Bronchial epithelial cell (primary cell): ENCODE measurements at regions not wholly inside any gene's neighbourhood (a gene's known extent, or its start where the extent isn't known, plus 50 kb on each side); places are given as distances from the start of the nearest gene placed in this dataset.

Experiments
- DNase-seq: peaks from one replicate; pipeline ENCODE4 v3.0.0-alpha.2; 2010; ENCODE audit warnings: low read depth
- FAIRE-seq: peaks from 2 replicates; lab custom pipeline; 2011; peaks lifted over from hg19 to GRCh38; lab: Jason Lieb, UNC
- H3K27me3 ChIP-seq: 2 replicates; pipeline ENCODE4 v1.5.1; 2011; ENCODE audit warnings: low read length; ENCODE audit not compliant: control insufficient read depth, insufficient read depth
- H3K36me3 ChIP-seq: 2 replicates; pipeline ENCODE4 v1.5.1; 2011; ENCODE audit warnings: low read length; ENCODE audit not compliant: control insufficient read depth, insufficient read depth
- H3K4me3 ChIP-seq: 2 replicates; pipeline ENCODE4 v1.5.1; 2011; ENCODE audit warnings: mild to moderate bottlenecking, low read depth, low read length, control low read depth
- TF ChIP-seq, protein P1 (sequence below): IDR thresholded peaks from 2 replicates; pipeline ENCODE4 v1.5.1; 2011; ENCODE audit warnings: mild to moderate bottlenecking, moderate library complexity, low read length, control low read depth, inconsistent platforms; ENCODE audit not compliant: insufficient read depth, severe bottlenecking

DNA sequence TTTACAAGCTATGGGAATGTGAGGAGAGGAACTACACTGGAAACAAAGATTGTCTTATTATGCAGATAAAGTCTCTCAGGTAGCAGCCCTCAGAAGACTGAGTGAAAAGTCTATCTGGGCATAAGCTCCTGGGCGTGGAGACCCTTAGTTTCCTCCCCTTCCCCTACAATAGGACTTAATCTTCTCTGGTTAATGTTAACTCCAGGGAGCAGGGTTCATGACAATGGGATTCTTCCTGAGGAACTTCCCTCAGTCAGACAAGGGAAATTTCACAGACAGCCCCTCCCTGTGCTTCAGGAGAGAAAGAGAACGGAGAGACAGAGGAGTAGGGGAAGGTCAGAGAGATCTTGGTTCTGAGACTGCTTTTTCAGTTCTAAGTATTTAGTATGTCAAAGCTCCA lies 1428.6 kb downstream of the LRRC4C start:
- TF ChIP-seq, protein P1, sequence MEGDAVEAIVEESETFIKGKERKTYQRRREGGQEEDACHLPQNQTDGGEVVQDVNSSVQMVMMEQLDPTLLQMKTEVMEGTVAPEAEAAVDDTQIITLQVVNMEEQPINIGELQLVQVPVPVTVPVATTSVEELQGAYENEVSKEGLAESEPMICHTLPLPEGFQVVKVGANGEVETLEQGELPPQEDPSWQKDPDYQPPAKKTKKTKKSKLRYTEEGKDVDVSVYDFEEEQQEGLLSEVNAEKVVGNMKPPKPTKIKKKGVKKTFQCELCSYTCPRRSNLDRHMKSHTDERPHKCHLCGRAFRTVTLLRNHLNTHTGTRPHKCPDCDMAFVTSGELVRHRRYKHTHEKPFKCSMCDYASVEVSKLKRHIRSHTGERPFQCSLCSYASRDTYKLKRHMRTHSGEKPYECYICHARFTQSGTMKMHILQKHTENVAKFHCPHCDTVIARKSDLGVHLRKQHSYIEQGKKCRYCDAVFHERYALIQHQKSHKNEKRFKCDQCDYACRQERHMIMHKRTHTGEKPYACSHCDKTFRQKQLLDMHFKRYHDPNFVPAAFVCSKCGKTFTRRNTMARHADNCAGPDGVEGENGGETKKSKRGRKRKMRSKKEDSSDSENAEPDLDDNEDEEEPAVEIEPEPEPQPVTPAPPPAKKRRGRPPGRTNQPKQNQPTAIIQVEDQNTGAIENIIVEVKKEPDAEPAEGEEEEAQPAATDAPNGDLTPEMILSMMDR, result no peak
- FAIRE-seq (no peak), DNase-seq (no peak)
- H3K36me3 ChIP-seq, result no peaks in the 10 kb centered on the region
- no peak overlapping the region for H3K4me3 ChIP-seq
- no peaks in the 10 kb centered on the region for H3K27me3 ChIP-seq

DNA sequence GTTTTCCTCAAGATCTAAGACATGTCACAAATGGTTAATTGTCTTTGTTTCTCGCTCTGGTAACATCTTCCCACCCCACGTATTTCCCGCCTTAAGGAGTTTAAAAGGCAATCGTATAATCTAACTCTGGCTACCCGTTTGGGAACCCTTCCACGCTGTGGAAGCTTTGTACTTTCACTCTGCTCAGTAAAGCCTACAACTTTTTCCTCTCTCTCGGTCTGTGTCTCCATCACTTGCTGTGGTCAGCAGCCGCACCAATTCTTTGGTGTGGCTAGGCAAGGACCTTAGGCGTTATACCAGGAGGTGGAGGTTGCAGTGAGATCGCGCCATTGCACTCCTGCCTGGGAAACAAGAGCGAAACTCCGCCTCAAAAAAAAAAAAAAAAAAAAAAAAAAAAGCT lies 1430.1 kb downstream of the LRRC4C start:
- no peak for DNase-seq
- no peak overlapping the region for H3K4me3 ChIP-seq
- no peak for FAIRE-seq

DNA sequence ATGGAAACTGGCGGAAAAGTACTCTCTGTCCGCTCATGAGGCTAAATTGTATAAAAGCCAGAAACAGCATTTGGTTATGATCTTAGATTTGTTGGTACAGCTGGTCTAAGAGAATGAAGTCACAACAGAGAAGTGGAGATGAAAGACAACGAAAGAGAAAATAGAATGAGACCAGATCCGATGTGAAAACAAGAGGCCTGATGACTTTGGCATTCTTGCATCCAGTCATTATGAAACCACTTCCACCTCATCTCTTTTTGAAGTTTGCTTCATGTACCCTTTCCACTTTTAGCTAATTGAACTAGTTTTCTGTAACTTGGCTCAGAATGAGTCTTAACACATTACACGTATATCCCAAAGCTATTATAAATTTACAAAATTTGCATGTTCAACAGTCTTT lies 1431.7 kb downstream of the LRRC4C start:
- DNase-seq (no peak), FAIRE-seq (no peak)
- no peaks in the 10 kb centered on the region for H3K36me3 ChIP-seq
- no peak overlapping the region for H3K4me3 ChIP-seq
- TF ChIP-seq, protein P1, result no peak
- no peaks in the 10 kb centered on the region for H3K27me3 ChIP-seq

More for the DNA sequence above, 1430.1 kb downstream of the LRRC4C start:
- Histone ChIP-seq H3K36me3 (no peaks in the 10 kb centered on the region), H3K27me3 (no peaks in the 10 kb centered on the region)
- TF ChIP-seq, protein P1, result no peak

DNA sequence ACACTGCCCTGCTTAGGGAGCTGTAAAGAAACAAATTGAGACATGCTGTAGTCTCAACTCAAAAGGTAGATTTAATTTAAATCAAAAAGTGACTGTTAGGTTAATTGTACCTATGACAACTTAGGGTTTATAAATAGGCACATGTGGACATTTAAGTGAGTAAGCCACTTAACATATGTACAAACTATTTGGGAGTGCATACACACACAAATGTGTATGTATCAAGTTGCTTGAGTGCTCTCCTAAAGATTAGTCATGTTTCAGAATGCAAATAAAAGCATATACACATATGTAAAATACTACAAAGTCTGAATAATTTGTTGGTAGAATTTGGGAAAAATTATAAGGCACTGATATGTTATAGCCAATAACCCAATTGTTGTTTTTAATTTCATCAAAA lies 1435.7 kb downstream of the LRRC4C start:
- FAIRE-seq (no peak), DNase-seq (no peak)
- H3K27me3 ChIP-seq, result no peaks in the 10 kb centered on the region
- TF ChIP-seq, protein P1, result no peak
- H3K36me3 ChIP-seq, result no peaks in the 10 kb centered on the region
- no peak overlapping the region for H3K4me3 ChIP-seq

DNA sequence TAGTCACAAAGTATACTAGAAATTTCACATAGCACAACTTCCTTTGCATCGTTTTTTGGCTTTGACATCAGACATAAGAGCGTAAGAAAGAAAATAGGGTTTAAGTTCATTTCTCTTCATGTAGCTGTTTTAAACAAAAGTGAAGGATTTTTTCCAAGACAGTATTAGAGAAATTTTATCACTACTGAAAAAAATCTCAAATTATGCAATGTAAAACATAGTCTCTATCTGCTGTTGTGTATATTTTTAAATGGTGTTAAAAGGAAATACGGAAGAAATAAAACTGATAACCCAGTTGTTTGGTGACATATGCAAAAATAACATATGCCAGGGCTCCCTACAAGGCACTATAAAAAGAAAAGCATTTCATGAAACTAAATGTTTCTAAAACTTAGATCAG lies 1449.4 kb downstream of the LRRC4C start:
- no peak for DNase-seq
- TF ChIP-seq, protein P1, result no peak
- Histone ChIP-seq H3K4me3 (no peak overlapping the region), H3K36me3 (no peaks in the 10 kb centered on the region), H3K27me3 (no peaks in the 10 kb centered on the region)
- FAIRE-seq, result no peak

DNA sequence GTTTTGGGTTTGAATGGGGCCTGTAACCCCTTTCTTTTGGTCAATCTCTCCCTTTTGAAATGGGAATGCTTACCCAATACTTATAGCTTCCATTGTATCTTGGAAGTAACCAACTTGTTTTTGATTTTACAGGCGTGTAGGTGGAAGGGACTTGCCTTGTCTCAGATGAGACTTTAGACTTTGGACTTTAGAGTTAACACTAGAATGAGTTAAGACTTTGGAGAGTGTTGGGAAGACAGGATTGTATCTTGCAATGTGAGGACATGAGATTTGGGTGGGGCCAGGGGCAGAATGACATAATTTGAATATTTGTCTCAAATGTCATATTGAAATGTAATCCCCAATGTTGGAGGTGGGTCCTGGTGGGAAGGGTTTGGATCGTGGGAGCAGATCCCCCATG lies 1466.9 kb downstream of the LRRC4C start:
- Histone ChIP-seq H3K36me3 (no peaks in the 10 kb centered on the region), H3K27me3 (no peaks in the 10 kb centered on the region), H3K4me3 (no peak overlapping the region)
- FAIRE-seq, result no peak
- TF ChIP-seq, protein P1, result no peak
- no peak for DNase-seq
